GM21737 (cell line): ENCODE measurements at regions not wholly inside any gene's neighbourhood (a gene's known extent, or its start where the extent isn't known, plus 50 kb on each side); places are given as distances from the start of the nearest gene placed in this dataset.

ENCODE experiments used
- ATAC-seq: cut with Tn5 transposase; IDR thresholded peaks from one replicate; pipeline ENCODE4 v1.9.1; 2021; ENCODE audit warnings: mild to moderate bottlenecking, moderate library complexity; ENCODE audit not compliant: unreplicated experiment

- peak; percentile 87 for ATAC-seq
These were observed 738.7 kb upstream of the NDST4 start for GRCh38 chr4:115851918-115852766.

- no peak for ATAC-seq
These were observed 737.5 kb upstream of the NDST4 start for GRCh38 chr4:115850799-115851509.

- no peak for ATAC-seq
These were observed 730.8 kb upstream of the NDST4 start for GRCh38 chr4:115844180-115844579.

GRCh38 chr4:115841871-115842270, 728.5 kb upstream of the NDST4 start:
- no peak for ATAC-seq

GRCh38 chr4:115834441-115834840, 721.0 kb upstream of the NDST4 start:
- no peak for ATAC-seq

- no peak for ATAC-seq
These were observed 711.2 kb upstream of the NDST4 start for GRCh38 chr4:115824630-115825029.

GRCh38 chr4:115803825-115804224, 690.4 kb upstream of the NDST4 start:
- ATAC-seq, result no peak

- ATAC-seq, result no peak
These were observed 677.4 kb upstream of the NDST4 start for GRCh38 chr4:115790812-115791211.

- ATAC-seq, result no peak
These were observed 668.2 kb upstream of the NDST4 start for GRCh38 chr4:115781528-115782146.

GRCh38 chr4:115780835-115781234, 667.4 kb upstream of the NDST4 start:
- peak; percentile 55 for ATAC-seq

GRCh38 chr4:115780268-115780667, 666.8 kb upstream of the NDST4 start:
- no peak for ATAC-seq

- ATAC-seq, result no peak
These were observed 656.7 kb upstream of the NDST4 start for GRCh38 chr4:115770046-115770543.

- no peak for ATAC-seq
These were observed 656.0 kb upstream of the NDST4 start for GRCh38 chr4:115769396-115769795.

- ATAC-seq, result no peak
These were observed 649.6 kb upstream of the NDST4 start for GRCh38 chr4:115763051-115763450.

- ATAC-seq, result no peak
These were observed 645.8 kb upstream of the NDST4 start for GRCh38 chr4:115759231-115759630.

- ATAC-seq, result no peak
These were observed 636.0 kb upstream of the NDST4 start for GRCh38 chr4:115749404-115749803.

- ATAC-seq, result no peak
These were observed 627.4 kb upstream of the NDST4 start for GRCh38 chr4:115740806-115741205.

- ATAC-seq, result no peak
These were observed 616.4 kb upstream of the NDST4 start for GRCh38 chr4:115729739-115730266.

GRCh38 chr4:115723621-115724020, 610.2 kb upstream of the NDST4 start:
- ATAC-seq, result no peak

- no peak for ATAC-seq
These were observed 607.2 kb upstream of the NDST4 start for GRCh38 chr4:115720611-115721010.

GRCh38 chr4:115711575-115711974, 598.2 kb upstream of the NDST4 start:
- ATAC-seq, result no peak
